ENCODE measurements at regions not wholly inside any gene's neighbourhood (a gene's known extent, or its start where the extent isn't known, plus 50 kb on each side); places are given as distances from the start of the nearest gene placed in this dataset.

GRCh38 chr9:124182741-124183140, 75.0 kb upstream of the NEK6 start:
- TF ChIP-seq, protein P1, sequence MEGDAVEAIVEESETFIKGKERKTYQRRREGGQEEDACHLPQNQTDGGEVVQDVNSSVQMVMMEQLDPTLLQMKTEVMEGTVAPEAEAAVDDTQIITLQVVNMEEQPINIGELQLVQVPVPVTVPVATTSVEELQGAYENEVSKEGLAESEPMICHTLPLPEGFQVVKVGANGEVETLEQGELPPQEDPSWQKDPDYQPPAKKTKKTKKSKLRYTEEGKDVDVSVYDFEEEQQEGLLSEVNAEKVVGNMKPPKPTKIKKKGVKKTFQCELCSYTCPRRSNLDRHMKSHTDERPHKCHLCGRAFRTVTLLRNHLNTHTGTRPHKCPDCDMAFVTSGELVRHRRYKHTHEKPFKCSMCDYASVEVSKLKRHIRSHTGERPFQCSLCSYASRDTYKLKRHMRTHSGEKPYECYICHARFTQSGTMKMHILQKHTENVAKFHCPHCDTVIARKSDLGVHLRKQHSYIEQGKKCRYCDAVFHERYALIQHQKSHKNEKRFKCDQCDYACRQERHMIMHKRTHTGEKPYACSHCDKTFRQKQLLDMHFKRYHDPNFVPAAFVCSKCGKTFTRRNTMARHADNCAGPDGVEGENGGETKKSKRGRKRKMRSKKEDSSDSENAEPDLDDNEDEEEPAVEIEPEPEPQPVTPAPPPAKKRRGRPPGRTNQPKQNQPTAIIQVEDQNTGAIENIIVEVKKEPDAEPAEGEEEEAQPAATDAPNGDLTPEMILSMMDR (IDR thresholded peaks at IDR 0.05): no peak
- DNase-seq (ENCODE audit: low spot score): no peak
- no peak for ATAC-seq (ENCODE audit: low FRiP score)

- no peak for ATAC-seq (ENCODE audit: low FRiP score)
- TF ChIP-seq, protein P1 (IDR thresholded peaks at IDR 0.05): no peak
- no peak for DNase-seq (ENCODE audit: low spot score)
These were observed 74.0 kb upstream of the NEK6 start for GRCh38 chr9:124183772-124184171.

GRCh38 chr9:124185413-124185812, 72.3 kb upstream of the NEK6 start:
- TF ChIP-seq, protein P1 (IDR thresholded peaks at IDR 0.05): no peak
- no peak for ATAC-seq (ENCODE audit: low FRiP score)
- DNase-seq (ENCODE audit: low spot score): no peak

GRCh38 chr9:124187311-124187710, 70.4 kb upstream of the NEK6 start:
- DNase-seq (ENCODE audit: low spot score) (no peak), ATAC-seq (ENCODE audit: low FRiP score) (no peak)
- TF ChIP-seq, protein P1 (IDR thresholded peaks at IDR 0.05): no peak

- TF ChIP-seq, protein P1 (IDR thresholded peaks at IDR 0.05): no peak
- DNase-seq (ENCODE audit: low spot score) (no peak), ATAC-seq (ENCODE audit: low FRiP score) (no peak)
These were observed 69.2 kb upstream of the NEK6 start for GRCh38 chr9:124188331-124189110.

GRCh38 chr9:124190761-124191160, 67.0 kb upstream of the NEK6 start:
- DNase-seq (ENCODE audit: low spot score) (no peak), ATAC-seq (ENCODE audit: low FRiP score) (no peak)
- TF ChIP-seq, protein P1 (IDR thresholded peaks at IDR 0.05): no peak
